HG02678 (cell line): ENCODE measurements at regions not wholly inside any gene's neighbourhood (a gene's known extent, or its start where the extent isn't known, plus 50 kb on each side); places are given as distances from the start of the nearest gene placed in this dataset.
"Not testable (repeated sequence)": the region's sequence is repeated elsewhere in the genome, so short reads cannot be mapped to it uniquely, and the experiment has no call there.

ENCODE experiments used
- ATAC-seq: cut with Tn5 transposase; IDR thresholded peaks from one replicate; pipeline ENCODE4 v1.9.1; 2021; ENCODE audit warnings: mild to moderate bottlenecking, moderate library complexity; ENCODE audit not compliant: unreplicated experiment

DNA sequence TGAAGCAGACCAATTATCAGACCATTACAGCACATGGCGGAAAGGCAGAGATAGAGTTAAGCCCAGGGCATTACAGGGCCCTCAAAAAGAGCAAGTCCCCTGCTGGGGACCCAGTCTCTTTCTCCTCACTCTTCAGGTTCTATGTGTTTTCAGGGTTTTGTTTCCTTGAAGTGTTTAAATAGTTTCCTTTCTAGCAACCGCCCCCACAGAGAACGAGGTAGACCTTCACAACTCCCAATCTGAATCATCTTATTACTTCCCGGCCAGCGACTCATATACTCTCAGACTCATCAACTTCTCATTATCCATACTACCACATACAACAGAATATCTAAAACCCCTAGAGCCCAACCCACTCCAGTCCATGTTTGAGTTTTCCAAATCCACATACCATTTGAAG, 526.6 kb upstream of the ARID1B start:
- ATAC-seq, result no peak

DNA sequence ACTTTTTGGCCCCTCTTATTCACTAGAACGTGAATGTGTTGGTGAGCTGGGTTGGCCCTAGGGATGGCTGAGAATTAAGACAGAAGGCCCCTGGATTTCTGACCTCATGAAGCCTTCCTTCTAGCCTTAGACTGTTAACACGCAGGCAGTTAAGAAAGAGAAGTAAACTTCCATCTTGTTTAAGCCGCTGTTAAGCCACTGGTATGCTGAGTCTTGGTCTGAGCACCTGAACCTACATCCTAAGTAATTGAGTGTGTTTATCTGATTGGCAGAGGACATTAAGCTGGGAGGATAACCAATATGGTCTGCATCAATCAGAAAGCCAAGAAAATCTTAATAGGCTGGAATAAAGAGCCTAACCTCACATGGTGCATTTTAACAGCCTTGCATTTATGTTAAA, 535.0 kb upstream of the ARID1B start:
- no peak for ATAC-seq

DNA sequence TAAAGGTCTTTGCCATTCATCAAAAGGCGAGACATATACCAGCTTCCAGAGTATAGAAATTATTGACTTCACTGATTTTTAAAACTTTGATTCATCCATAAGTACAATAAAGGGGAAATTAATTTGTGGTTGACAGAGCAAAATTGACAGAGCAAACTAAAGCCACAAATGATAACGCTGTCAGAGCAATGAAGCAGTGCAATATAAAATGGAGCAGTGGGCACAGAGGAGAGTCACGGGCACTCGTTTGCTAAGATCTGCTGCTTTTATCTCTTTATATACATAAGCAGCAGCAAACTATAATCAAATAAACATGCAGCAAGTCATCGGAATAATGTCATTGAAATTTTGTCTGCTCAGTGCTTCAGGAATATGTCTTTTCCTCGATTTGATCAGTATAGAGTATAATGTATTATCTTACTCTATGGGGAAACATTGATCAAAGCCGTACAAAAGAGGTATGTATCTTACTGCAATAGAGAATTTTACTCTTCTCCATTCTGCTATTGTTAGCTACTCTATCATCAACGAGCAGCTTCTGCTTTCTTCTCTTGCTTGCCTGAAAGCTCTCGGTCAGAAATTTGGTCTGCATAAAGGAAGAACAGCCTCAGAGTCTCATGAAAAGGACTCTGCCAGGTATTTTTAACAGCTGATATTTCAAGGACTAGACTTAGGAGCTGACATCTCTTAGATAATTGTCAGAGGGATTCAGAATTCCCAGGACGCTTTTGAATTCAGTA, 546.0 kb upstream of the ARID1B start:
- ATAC-seq, result no peak

DNA sequence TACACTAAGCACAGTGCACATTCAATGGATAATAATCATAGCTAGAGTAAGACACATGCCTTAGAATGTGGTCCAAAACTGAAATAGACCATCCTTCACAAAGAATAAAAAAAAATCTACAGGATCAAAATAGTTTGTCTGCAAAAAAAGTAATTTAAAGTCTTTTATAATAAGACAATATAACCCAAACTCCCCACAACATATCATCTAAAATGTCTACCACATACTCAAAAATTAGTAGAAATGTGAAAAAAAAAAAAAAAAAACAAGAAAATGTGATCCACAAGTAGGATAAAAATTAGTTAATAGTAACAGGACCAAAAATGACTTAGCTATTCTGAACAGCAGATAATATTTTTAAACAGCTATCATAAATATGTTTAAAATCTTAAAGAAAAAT, 557.2 kb upstream of the ARID1B start:
- ATAC-seq, result no peak

DNA sequence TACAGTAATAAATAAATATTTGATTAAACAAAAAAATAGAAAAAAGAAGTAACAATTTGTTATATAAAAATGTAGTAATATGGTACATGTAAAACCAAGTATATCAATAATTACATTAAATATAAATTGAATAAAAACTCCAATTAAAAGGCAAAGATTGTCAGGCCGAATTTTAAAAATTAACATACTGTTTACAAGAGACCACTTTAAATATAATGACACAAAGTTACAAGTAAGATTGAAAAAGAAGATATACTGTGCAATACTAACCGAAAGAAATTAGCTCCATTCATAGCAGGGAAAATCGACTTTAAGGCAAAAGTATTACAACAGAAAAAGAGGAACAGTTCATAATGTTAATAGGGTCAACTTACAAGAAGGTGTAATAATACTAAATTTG, 571.5 kb upstream of the ARID1B start:
- no peak for ATAC-seq

DNA sequence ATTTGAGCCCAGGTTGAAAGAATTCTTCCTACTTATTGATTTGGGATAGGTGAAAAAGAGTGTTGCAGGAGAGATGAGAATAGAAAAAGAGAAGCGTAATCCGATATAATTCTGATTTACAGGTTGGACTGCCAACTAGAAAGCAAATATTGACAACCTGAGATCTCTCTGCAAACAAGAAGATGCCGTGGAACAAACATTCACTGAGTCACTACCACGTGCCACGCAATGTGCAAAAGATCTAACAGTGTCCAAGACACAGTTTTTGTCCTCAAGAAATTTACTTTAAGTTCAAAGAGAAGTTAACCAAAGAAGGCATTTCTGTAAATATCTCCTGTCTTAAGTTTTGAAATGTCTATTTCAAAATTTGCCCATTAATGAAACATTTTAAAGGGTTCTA, 578.0 kb upstream of the ARID1B start:
- no peak for ATAC-seq

DNA sequence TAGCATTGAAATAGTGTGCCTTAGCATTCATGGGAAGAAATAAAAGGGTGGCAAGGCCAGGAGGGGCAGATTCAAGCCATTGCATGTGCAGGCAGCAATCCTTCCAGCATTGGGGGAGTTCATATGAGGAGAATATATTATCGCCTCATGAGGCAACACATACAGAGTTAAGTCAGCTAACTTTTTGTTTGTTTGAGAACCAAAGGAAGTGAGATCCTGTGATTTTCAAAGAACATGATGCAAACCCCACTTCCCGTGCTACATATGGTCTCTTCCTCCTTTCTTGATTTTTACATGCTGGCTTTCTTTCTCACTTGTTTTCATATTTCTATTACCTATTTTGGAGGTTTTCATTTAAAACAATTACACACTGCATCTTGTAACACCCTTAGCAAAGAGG, 579.7 kb upstream of the ARID1B start:
- ATAC-seq, result no peak

DNA sequence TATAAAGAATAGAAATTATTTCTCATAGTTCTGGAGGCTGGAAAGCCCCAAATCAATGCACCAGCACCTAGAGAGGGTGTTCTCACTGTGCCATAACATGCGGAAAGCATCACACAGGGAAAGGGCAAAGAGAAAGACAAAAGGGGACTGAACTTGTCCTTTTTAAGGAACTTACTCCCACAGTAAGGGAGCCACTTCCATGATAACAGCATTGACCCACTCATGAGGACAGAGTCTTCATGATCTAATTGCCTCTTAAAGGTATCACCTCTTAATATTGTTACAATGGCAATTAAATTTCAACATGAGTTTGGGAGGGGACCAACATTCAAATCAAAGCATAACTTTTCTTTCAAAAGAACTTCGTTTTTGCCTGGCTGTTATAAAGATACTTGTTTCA, 582.2 kb upstream of the ARID1B start:
- ATAC-seq, result no peak

DNA sequence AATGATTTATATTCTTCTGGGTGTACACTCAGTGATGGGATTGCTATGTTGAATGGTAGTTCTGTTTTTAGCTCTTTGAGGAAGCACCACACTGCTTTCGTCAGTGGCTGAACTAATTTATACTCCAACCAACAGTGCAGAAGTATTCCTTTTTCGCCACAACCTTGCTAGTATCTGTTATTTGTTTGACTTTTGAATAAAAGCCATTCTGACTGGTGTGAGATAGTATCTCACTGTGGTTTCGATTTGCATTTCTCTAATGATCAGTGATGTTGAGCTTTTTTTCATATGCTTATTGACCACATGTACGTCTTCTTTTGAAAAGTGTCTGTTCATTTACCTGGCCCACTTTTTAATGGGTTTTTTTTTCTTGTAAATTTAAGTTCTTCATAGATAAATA, 583.8 kb upstream of the ARID1B start:
- no peak for ATAC-seq

DNA sequence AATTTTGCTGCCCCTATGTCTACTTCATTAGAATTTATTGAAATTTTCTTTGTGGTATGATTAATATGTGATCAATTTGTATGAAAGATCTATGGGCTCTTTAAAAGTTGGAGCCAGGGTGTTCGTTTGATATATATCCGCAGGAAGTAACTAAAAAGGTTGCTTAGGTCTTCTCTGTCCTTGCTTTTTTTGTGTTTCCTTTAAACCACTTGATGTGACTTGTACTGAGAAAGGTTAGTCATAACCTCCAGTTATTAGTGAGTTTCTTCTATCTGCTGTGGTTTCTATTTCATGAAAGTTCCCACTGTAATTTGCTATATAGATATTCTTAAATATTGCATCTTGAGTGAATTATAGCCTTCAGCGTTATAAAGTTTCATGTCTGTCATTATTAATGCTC, 585.3 kb upstream of the ARID1B start:
- no peak for ATAC-seq

DNA sequence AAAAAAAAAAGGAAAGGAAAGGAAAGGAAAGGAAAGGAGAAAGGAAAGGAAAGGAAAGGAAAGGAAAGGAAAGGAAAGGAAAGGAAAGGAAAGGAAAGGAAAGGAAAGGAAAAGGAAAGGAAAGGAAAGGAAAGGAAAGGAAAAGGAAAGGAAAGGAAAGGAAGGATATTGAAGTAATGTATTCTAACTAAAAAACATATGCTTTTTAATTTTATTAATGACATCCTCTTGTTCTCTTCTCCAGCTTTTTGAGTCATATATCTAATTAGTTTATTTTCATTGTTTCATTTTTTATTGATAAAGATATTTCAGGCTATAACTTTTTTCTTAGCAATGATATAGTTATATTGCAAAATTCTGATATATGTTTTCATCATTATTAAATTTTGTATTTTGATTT, 585.8 kb upstream of the ARID1B start:
- not testable (repeated sequence) for ATAC-seq

DNA sequence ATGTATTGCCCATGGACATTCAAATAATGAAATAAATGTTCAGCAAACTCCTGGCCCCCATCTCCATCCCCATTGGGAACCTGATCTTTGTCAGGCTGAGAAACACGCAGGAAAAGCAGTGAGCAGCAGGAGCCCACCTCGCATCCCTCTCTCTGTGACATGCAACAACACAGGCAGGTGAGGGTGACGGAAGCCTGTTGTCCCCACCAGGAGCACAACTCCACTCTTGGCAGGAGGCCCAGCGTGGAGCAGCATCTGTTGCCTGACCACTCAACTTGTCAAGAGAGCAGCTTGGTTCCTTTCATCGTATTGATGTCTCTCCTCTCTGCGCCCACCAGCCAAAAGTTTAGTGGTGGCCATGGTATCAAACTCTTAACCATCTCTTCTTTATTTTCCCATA, 586.9 kb upstream of the ARID1B start:
- ATAC-seq, result no peak

DNA sequence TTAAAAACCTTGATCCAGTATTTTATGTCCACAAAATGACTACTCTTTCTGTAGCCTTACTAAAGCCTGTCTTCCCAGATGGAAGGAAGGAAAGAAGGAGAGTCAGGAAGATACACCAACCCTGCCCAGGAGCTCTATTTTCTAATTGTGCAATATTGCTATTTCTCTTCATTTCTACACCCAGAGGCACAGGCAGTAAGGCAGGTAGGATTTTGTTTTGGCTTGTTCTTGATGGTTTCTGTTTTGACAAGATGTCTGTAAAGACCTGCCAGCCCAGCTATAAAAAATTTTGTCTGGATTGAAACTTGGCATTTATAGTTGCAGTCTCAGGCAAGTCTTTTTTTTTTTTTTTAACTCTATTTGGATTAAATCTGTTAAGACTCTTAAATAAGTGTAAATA, 587.5 kb upstream of the ARID1B start:
- ATAC-seq, result no peak

DNA sequence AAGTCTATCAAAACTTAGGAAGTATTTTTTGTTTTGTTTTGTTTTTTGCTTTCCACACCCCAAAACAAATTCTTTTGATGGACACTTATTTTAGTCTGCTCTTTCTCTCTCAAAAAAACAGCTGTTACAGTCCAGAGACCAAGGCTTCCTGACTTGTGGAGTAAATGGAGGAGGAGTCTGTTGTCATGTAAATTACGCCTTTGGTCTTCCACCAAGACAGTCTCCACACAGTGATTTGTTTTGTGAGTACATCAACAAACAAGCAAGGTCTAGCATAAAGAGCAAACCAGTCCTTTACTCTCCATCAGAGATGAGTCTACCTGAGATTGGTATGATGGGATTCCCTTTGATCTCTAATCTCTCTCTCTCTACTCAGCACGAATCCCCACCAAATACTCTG, 588.0 kb upstream of the ARID1B start:
- no peak for ATAC-seq

DNA sequence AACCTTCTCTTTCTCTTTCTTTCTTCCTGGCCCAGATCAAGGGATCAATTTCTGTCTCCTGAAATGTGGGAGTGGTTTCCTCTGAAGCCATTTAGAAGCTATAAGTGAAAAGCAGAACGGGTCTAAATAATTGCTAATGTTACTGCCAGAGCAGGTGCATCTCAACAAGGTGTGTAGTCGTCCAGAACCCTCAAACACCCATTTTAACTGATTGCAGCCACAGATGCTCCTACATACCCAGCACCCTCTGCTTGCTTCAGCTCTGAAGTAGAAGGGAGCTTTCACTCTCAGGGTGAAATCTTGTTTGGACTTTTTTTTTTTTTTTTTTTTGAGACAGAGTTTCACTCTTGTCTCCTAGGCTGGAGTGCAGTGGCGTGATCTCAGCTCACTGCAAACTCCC, 592.1 kb upstream of the ARID1B start:
- no peak for ATAC-seq

DNA sequence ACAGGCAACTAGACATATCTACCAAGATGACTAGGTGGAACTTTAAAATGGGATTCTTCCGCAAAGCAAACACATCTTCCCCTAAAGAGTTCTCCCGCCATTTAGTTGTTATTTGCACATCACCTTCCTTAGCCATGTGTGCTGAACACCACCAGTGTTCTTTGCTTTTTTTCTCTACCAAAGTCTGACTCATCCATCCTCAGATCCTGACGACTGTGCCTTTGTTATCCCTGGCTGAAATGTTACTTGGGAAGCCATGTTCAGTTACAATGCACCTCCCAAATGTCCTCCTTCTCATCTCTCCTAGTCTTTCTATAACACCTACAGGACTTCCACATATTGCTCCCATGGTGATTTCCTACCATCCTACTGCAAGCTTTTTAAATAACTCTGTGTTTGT, 593.5 kb upstream of the ARID1B start:
- ATAC-seq, result no peak

DNA sequence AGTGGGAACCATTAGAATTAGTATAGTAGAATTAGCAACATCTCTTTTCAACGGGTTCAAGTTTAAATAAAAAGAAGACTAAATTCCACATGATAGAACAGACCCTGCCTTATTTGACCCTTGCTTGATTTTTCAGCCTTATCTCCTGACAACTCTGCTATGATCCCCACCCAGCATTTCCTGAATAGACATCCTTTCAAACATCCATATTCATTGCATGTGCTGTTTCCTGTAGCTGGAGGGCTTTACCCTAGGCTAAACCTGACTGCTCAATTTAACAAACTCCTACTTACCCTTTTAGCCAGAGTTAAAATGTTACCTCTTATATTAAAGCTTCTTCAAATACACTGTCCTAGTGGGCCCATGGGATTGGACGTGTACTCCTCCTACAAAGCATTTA, 594.8 kb upstream of the ARID1B start:
- ATAC-seq, result no peak

DNA sequence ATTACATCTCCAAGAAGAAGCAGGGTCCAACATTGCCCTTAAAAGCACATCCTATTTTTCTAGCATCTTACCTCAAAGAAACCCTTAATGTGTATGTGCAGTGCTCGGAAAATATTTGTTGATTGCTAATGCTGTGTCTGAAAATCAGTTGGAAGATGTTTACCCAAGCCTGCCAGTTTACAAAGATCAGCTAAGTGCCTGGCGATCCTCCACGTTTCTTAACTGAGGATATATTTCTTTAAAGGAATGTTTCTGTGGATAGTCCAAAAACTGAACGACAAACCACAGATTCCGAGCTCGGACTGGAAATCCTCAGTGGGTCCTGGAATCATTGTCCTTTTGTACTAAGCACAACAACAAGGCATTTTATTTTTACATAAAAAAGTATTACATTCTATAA, 595.7 kb upstream of the ARID1B start:
- ATAC-seq, result no peak

DNA sequence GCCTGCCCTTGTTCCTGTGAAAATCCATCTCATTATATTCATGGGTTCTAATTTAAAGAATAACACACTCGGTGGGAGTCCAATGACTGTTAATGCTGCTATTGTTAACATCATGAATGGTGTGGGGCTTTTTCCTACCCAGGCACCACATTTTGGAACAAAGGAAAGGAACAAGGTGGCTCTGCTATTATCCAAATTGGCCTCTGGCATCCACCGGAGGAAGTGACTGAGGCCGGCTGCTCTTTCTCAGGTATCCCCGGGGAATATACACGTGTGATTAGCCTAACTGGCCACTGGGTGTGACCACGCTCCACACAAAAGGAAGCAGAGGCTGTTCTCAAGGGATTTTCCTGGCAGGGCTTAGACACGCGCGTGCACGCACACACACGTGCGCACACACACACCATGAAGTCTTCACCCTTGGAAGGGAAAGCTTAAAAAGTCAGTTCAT, 601.2 kb upstream of the ARID1B start:
- no peak for ATAC-seq

DNA sequence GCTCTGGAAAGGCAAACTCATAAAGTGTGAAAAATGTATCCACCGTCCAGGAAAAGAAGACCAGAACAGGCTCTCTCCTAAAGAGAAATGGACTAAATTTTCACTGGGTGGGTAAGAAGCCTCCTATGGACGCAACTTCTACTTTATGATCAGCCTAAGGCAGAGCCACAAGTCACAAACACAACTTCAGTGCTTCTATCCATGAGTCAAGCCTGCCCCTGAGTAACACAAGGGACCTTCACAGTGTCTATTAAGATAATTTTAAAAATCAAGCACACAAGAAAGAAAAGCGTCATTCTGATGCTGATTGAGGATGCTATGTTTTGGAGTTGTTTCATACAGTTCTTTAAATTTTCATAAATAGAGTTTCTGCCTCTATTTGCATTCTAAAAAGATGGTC, 601.7 kb upstream of the ARID1B start:
- ATAC-seq, result no peak

DNA sequence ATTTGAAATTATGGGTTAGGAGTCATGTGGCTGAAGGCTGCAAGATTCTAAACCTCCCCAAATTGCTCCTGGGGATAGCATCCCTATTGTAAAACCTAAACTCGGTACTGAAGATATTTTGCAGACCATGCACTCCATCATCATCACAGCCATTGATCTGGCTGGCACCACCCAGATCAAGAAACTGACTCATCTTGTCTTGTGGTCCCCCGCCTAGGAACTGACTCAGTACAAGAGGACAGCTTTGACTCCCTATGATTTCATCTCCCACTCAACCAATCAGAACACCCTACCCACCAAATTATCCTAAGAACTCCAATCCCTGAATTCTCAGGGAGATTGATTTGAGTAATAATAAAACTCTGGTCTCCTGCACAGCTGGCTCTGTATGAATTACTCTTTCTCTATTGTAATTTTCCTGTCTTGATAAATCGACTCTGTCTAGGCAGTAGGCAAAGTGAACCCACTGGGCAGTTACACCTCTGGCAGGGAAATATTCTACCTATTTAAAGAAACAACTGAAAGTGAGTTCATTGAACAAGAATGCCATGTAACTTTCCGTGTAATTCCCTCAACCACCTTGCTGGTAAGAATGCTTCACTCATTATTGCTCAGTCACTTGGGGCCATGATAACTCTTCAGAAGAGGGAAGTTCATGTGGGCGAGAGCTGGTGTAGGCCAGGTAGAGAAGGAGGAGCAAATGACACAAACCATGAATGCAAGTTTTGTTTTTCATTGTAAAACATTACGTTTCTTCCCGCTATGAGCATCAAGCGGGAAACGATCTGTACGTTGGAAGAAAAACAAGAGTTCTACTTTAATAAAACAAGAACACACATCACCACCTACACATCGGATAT, 602.9 kb upstream of the ARID1B start:
- no peak for ATAC-seq

DNA sequence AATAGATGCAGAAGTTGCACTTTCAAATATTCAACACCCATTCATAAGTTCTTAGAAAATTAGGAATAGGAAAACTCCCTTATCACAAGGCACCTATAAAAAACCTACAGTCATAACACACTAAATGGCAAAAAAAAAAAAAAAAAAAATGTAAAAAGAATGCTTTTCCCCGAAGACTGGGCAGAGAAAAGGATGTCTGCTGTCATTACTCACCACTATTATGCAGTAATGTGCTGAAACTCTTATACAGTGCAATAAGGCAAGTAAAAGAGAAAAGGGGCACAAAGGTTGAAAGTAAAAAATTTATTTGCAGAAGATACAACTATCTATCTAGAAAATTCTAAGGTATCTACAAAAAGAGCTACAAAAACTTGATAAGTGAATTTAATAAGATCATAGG, 607.8 kb upstream of the ARID1B start:
- no peak for ATAC-seq
